ENCODE measurements at regions not wholly inside any gene's neighbourhood (a gene's known extent, or its start where the extent isn't known, plus 50 kb on each side); places are given as distances from the start of the nearest gene placed in this dataset.

GRCh38 chr13:88103824-88104223, 432.7 kb downstream of the SLITRK5 start:
- no peak for DNase-seq

DNA sequence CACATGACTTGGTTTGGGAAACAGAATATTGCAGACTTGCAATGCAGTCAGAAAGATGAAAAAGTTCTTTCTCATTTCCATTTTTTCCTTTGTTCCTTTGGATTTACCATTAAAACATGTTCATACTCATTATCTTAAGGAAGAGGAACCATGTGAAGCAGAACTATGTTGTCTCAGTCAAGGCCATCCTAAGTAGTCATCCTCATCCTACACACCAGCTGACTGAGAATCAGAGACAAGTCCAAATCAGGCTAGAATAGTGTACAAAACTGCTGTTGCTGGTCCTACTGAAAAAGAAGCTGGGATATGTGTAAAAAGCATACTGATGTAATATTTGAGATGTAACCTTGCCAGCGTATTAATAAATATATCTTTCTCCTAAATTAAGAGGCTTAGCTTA, 433.4 kb downstream of the SLITRK5 start:
- DNase-seq, result no peak

DNA sequence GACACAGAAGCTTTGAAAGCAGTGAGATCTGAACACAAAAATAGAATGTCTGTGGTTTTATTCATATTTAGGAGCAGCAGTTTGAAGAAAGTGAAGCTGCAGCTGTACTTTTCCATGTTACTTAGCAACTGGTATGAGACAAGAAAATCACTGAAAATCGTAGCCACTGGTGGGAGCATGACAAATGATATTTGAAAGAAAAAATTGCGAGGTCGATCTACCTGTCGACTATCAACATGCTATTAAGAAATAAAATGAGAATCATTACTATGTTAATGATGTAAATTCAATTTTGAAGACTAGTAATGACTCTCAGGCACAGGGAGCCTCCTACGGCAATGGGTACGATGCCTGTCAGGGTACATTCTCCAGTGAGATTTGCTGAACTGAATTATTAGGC, 436.4 kb downstream of the SLITRK5 start:
- no peak for DNase-seq

- DNase-seq, result no peak
These were observed 441.4 kb downstream of the SLITRK5 start for GRCh38 chr13:88112526-88112925.

DNA sequence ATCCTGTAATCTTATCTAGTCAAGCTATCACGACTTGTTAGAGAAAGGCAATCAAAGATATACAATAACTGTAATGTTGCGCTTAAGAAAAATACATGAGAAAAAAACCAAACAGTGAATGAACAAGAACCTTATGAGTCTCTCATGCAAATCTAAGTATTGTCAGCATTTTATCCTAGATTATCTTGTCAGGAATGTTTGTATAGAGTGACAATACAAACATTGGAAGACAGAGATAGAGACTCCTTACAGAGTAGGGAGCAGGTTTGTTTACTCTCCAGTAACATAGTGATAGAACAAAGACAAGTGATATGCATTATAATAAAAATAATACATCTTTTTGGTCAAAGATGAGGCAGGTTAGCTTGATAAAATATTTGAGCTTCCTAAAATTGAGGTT, 444.8 kb downstream of the SLITRK5 start:
- DNase-seq, result no peak

- no peak for DNase-seq
These were observed 447.8 kb downstream of the SLITRK5 start for GRCh38 chr13:88118952-88119351.

GRCh38 chr13:88124142-88124541, 453.0 kb downstream of the SLITRK5 start:
- no peak for DNase-seq

- DNase-seq, result no peak
These were observed 453.9 kb downstream of the SLITRK5 start for GRCh38 chr13:88125055-88125454.

GRCh38 chr13:88136098-88136790, 465.1 kb downstream of the SLITRK5 start:
- DNase-seq, result no peak

- DNase-seq, result no peak
These were observed 471.5 kb downstream of the SLITRK5 start for GRCh38 chr13:88142653-88143052.

GRCh38 chr13:88144580-88144979, 473.4 kb downstream of the SLITRK5 start:
- no peak for DNase-seq

- no peak for DNase-seq
These were observed 482.2 kb downstream of the SLITRK5 start for GRCh38 chr13:88153353-88153752.

- no peak for DNase-seq
These were observed 482.8 kb downstream of the SLITRK5 start for GRCh38 chr13:88154001-88154400.

- no peak for DNase-seq
These were observed 491.0 kb downstream of the SLITRK5 start for GRCh38 chr13:88162076-88162702.

GRCh38 chr13:88176231-88176630, 505.1 kb downstream of the SLITRK5 start:
- DNase-seq, result no peak

GRCh38 chr13:88183440-88183839, 512.3 kb downstream of the SLITRK5 start:
- no peak for DNase-seq

GRCh38 chr13:88188986-88189385, 517.8 kb downstream of the SLITRK5 start:
- no peak for DNase-seq

- DNase-seq, result no peak
These were observed 518.6 kb downstream of the SLITRK5 start for GRCh38 chr13:88189728-88190127.

DNA sequence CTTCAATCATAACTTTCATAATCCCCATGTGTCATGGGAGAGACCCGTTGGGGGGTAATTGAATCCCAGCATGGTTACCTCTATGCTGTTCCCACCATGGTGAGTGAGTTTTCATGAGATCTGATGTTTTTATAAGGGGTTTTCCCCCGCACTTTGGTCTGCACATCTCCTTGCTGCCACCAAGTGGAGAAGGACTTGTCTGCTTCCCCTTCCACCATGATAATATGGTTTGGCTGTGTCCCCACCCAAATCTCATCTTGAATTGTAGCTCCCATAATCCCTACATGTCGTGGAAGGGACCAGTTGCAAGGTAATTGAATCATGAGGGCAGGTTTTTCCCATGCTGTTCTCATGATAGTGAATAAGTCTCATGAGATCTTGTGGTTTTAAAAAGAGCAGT, 524.9 kb downstream of the SLITRK5 start:
- DNase-seq, result no peak

GRCh38 chr13:88217372-88217771, 546.2 kb downstream of the SLITRK5 start:
- no peak for DNase-seq

GRCh38 chr13:88217883-88218282, 546.7 kb downstream of the SLITRK5 start:
- no peak for DNase-seq

DNA sequence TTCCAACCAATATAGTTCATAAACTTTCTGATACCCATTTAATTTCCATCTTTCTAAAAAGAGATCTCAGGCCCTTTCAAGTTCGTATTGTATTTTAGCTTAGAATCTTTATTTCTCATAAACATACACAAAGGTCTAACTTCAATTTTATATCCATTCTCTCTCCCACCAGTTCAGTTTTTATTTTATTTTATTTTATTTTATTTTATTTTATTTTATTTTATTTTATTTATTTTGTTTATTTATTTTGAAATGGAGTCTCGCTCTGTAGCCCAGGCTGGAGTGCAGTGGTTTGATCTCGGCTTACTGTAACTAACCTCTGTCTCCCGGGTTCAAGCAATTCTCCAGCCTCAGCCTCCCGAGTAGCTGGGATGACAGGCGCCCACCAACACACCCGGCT, 552.8 kb downstream of the SLITRK5 start:
- no peak for DNase-seq

- no peak for DNase-seq
These were observed 564.3 kb downstream of the SLITRK5 start for GRCh38 chr13:88235441-88235840.

DNA sequence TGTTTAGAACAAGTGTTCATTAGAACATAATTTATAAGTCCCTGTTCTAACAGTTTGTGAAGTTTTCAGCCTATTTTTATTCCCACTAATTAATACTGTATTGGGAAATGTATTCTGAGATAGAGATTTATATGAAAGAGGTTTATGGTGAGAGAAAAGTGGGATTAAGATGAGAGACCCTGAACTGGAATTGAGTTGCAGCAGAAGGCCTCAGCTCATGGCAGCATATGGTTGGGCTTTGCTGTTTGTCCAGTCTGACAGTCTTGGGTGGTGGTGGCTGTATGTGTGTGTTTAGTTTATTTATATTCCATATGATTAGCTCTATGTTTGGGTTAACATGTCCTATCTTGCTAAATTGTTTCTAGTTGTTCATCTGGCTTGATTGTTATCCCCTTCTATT, 575.1 kb downstream of the SLITRK5 start:
- no peak for DNase-seq

DNA sequence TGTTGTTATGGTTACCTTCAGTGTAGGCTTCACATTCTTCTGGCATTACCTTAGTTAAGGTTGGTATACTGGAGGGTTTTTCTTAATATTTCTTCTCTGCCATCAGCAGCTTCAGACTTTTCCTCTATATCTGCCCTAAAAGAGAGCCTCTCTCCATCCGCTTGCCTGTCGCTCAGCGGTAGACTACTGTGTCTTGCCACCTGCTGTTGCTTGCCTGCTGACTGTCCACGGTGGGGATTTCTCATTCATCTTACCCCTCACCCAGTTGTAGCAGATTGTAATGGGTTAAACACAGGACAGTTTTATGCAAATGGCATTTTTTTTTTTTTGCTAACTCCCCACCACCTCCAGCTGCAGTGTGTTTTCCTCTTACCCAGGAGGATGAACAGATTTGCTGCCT, 577.2 kb downstream of the SLITRK5 start:
- DNase-seq, result no peak
